ENCODE measurements at regions not wholly inside any gene's neighbourhood (a gene's known extent, or its start where the extent isn't known, plus 50 kb on each side); places are given as distances from the start of the nearest gene placed in this dataset.
A peak's percentile ranks its signal among the peaks of the same experiment; 100 is the strongest.

GRCh38 chr5:179488975-179489374, 61.4 kb upstream of the RUFY1 start:
- no peak for TF ChIP-seq CTCF (IDR thresholded peaks at IDR 0.05; ENCODE audit: low read depth, low read length, missing input control)
- TF ChIP-seq, protein P1, sequence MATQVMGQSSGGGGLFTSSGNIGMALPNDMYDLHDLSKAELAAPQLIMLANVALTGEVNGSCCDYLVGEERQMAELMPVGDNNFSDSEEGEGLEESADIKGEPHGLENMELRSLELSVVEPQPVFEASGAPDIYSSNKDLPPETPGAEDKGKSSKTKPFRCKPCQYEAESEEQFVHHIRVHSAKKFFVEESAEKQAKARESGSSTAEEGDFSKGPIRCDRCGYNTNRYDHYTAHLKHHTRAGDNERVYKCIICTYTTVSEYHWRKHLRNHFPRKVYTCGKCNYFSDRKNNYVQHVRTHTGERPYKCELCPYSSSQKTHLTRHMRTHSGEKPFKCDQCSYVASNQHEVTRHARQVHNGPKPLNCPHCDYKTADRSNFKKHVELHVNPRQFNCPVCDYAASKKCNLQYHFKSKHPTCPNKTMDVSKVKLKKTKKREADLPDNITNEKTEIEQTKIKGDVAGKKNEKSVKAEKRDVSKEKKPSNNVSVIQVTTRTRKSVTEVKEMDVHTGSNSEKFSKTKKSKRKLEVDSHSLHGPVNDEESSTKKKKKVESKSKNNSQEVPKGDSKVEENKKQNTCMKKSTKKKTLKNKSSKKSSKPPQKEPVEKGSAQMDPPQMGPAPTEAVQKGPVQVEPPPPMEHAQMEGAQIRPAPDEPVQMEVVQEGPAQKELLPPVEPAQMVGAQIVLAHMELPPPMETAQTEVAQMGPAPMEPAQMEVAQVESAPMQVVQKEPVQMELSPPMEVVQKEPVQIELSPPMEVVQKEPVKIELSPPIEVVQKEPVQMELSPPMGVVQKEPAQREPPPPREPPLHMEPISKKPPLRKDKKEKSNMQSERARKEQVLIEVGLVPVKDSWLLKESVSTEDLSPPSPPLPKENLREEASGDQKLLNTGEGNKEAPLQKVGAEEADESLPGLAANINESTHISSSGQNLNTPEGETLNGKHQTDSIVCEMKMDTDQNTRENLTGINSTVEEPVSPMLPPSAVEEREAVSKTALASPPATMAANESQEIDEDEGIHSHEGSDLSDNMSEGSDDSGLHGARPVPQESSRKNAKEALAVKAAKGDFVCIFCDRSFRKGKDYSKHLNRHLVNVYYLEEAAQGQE (IDR thresholded peaks at IDR 0.05), result peak; percentile 77
- TF ChIP-seq TAF1 (conservative IDR thresholded peaks at IDR 0.05), result no peak
- TF ChIP-seq RAD21 (IDR thresholded peaks at IDR 0.05), result peak in 1 of 2 donors; percentile 20
- TF ChIP-seq EGR1 (IDR thresholded peaks at IDR 0.05; ENCODE audit: low read depth in 2 of 2), result no peak
- TF ChIP-seq ZBTB33 (IDR thresholded peaks at IDR 0.05), result no peak
- no peak for TF ChIP-seq MAX (IDR thresholded peaks at IDR 0.05)
- TF ChIP-seq RXRA (IDR thresholded peaks at IDR 0.05), result peak; percentile 72 to 75
- TF ChIP-seq HNF4A (conservative IDR thresholded peaks at IDR 0.05), result no peak
- no peak for TF ChIP-seq GABPA (IDR thresholded peaks at IDR 0.05 in 1 of 2, conservative IDR thresholded peaks at IDR 0.05 in 1 of 2)
- TF ChIP-seq SP1 (IDR thresholded peaks at IDR 0.05), result peak; percentile 62
- TF ChIP-seq FOXA1 (IDR thresholded peaks at IDR 0.05), result no peak
- TF ChIP-seq JUND (IDR thresholded peaks at IDR 0.05), result no peak

Data from liver (tissue), 3 donors.